HCT116 (cell line): ENCODE measurements at regions not wholly inside any gene's neighbourhood (a gene's known extent, or its start where the extent isn't known, plus 50 kb on each side); places are given as distances from the start of the nearest gene placed in this dataset.

ENCODE experiments used
- ATAC-seq: fragments of 200-7000 bp; cut with Tn5 transposase; 2 replicates; pipeline ENCODE4 v1.9.1; 2020; ENCODE audit warnings: mild to moderate bottlenecking, moderate library complexity
- BruUV-seq: library from RNA; stranded (reverse); fragments of 400-500 nt; replicated peaks from 2 replicates; lab custom pipeline; 2021; lab: Mats Ljungman, UMichigan
- CTCF ChIA-PET: fragments of 300-600 bp; sonication (Branson Sonifier 250); formaldehyde crosslinking; loops from one replicate; lab custom pipeline; 2021; ENCODE audit warnings: antibody characterized with exemption; lab: Charles Lee
- POLR2A ChIA-PET: fragments of 300-600, 350-600 bp; sonication (Branson Sonifier 250); formaldehyde crosslinking; loops from one replicate; lab custom pipeline; 2021; ENCODE audit warnings: antibody characterized with exemption; lab: Charles Lee
- RAD21 ChIA-PET, 2 experiments: fragments of 300-600 bp; sonication (Branson Sonifier 250); formaldehyde crosslinking; loops; one replicate each; lab custom pipeline; 2023; ENCODE audit warnings: low total read pairs in 2 of 2; ENCODE audit not compliant: uncharacterized antibody in 2 of 2, unreplicated experiment in 2 of 2, low non-redundant PET in 1 of 2; lab: Charles Lee
- DNase-seq: peaks from one replicate; pipeline ENCODE4 v3.0.0-alpha.2; 2010; ENCODE audit warnings: low read depth, low spot score
- H2AFZ ChIP-seq: fragments of 200-600 bp; shearing (Covaris generic), sonication (generic); 2 replicates; pipeline ENCODE4 v1.6.1; 2017; ENCODE audit warnings: low read depth, mixed run types, mixed read lengths, antibody characterized with exemption, low read length; ENCODE audit not compliant: poor library complexity, severe bottlenecking
- H3K27ac ChIP-seq: 2 replicates; pipeline ENCODE4 v1.5.1; 2012; ENCODE audit warnings: low read depth, low read length
- H3K27me3 ChIP-seq: fragments of 200-600 bp; sonication (generic); 2 replicates; pipeline ENCODE4 v1.6.1; 2016; ENCODE audit warnings: mixed run types, low read length, mixed read lengths; ENCODE audit not compliant: insufficient read depth
- H3K36me3 ChIP-seq, 2 experiments: fragments of 200-500 bp in 1 of 2; fragments of 200-600 bp in 1 of 2; sonication (Bioruptor generic) in 1 of 2; sonication (generic) in 1 of 2; 2 replicates each; pipeline versions ENCODE4 v1.5.1 to v1.6.1; 2014 to 2016; ENCODE audit warnings: low read length in 2 of 2, inconsistent platforms in 1 of 2, mixed read lengths in 1 of 2, mixed run types in 1 of 2; ENCODE audit not compliant: insufficient read depth in 2 of 2, control insufficient read depth in 1 of 2
- H3K4me1 ChIP-seq, 2 experiments: fragments of 200-600 bp in 1 of 2; sonication (generic) in 1 of 2; 2 replicates each; pipeline versions ENCODE4 v1.5.1 to v1.6.1; 2012 to 2017; ENCODE audit warnings: low read length in 2 of 2, inconsistent platforms in 1 of 2, mild to moderate bottlenecking in 1 of 2, mixed read lengths in 1 of 2, mixed run types in 1 of 2, moderate library complexity in 1 of 2; ENCODE audit not compliant: insufficient read depth in 2 of 2, control insufficient read depth in 1 of 2
- H3K4me2 ChIP-seq: fragments of 200-600 bp; sonication (generic); 2 replicates; pipeline ENCODE4 v1.6.1; 2017; ENCODE audit warnings: mixed run types, low read length, mixed read lengths
- H3K4me3 ChIP-seq, 2 experiments: fragments of 200-600 bp in 1 of 2; sonication (generic) in 1 of 2; replicated peaks in 1 of 2; 2 replicates each; pipeline ENCODE4 v1.5.1; 2011 to 2016; ENCODE audit warnings: low read length in 2 of 2, control low read depth in 1 of 2, low read depth in 1 of 2, mild to moderate bottlenecking in 1 of 2, mixed read lengths in 1 of 2, mixed run types in 1 of 2
- H3K79me2 ChIP-seq: fragments of 200-600 bp; sonication (generic); 2 replicates; pipeline ENCODE4 v1.6.1; 2017; ENCODE audit warnings: mild to moderate bottlenecking, mixed run types, low read length, moderate library complexity, mixed read lengths; ENCODE audit not compliant: insufficient read depth
- H3K9ac ChIP-seq: fragments of 200-600 bp; sonication (generic); 2 replicates; pipeline ENCODE4 v1.6.1; 2016; ENCODE audit warnings: low read length, mixed read lengths
- H3K9me2 ChIP-seq: fragments of 200-600 bp; sonication (generic), shearing (Covaris generic); 2 replicates; pipeline ENCODE4 v1.6.1; 2017; ENCODE audit warnings: mixed run types, mild to moderate bottlenecking, moderate library complexity; ENCODE audit not compliant: insufficient read depth
- H3K9me3 ChIP-seq, 2 experiments: fragments of 200-500 bp in 1 of 2; fragments of 200-600 bp in 1 of 2; sonication (Bioruptor generic) in 1 of 2; sonication (generic) in 1 of 2; 2 replicates each; pipeline ENCODE4 v1.6.1; 2014 to 2017; ENCODE audit warnings: low read length in 2 of 2, mixed read lengths in 2 of 2, inconsistent platforms in 1 of 2, low read depth in 1 of 2, mild to moderate bottlenecking in 1 of 2, mixed run types in 1 of 2, moderate library complexity in 1 of 2; ENCODE audit not compliant: control insufficient read depth in 1 of 2, insufficient read depth in 1 of 2
- H4K20me1 ChIP-seq: fragments of 200-600 bp; sonication (generic), shearing (Covaris generic); 2 replicates; pipeline ENCODE4 v1.6.1; 2017; ENCODE audit warnings: mixed run types, mild to moderate bottlenecking, moderate library complexity; ENCODE audit not compliant: insufficient read depth
- CBX3 ChIP-seq: IDR thresholded peaks from 2 replicates; pipeline ENCODE4 v1.6.1; 2012; ENCODE audit warnings: low read depth
- CEBPB ChIP-seq: IDR thresholded peaks from 2 replicates; pipeline ENCODE4 v1.6.1; 2012; ENCODE audit warnings: low read depth
- ELF1 ChIP-seq: IDR thresholded peaks from 2 replicates; pipeline ENCODE4 v1.6.1; 2012; ENCODE audit warnings: low read depth, borderline replicate concordance
- EZH2 ChIP-seq: fragments of 200-600 bp; sonication (generic); IDR thresholded peaks from 2 replicates; pipeline ENCODE4 v1.6.1; 2017; ENCODE audit warnings: antibody characterized with exemption, mixed run types
- FOSL1 ChIP-seq: IDR thresholded peaks from 2 replicates; pipeline ENCODE4 v1.6.1; 2012; ENCODE audit warnings: low read depth
- intact Hi-C: fragments of 100-400 bp; cut with micrococcal nuclease; formaldehyde crosslinking; loops from 2 replicates; pipeline ENCODE4 v1.10.0; 2022
- TF ChIP-seq, protein P1 (sequence below): IDR thresholded peaks from 2 replicates; pipeline ENCODE4 v1.6.1; 2011; ENCODE audit warnings: mild to moderate bottlenecking, low read length, moderate library complexity; ENCODE audit not compliant: insufficient replicate concordance; ENCODE audit errors: extremely low read depth
- TF ChIP-seq, protein P2 (sequence below): IDR thresholded peaks from 2 replicates; pipeline ENCODE4 v1.6.1; 2012

DNA sequence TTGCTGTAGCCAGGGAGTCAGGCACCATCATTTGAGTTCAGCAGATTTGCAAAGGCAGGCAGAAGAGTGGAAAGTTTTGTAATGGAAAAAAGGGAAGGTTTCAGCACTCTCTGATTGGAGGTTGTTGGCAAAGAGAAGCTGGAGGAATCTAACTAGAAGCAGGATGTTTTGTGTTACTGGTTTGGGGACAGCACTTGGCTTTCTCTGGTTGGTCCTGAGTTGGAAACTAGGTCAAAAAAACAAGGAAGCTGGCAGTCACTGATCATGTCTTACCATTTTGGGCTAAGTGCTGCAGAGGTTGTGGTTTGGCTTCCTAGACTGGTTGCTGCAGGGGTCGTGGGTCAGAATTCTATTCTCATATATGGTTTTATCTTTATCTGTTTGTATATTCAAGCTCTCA, 189.8 kb downstream of the DRD1 start:
- ChIA-PET RAD21 (no interaction called here), CTCF (no interaction called here)
- DNase-seq: no peak
- no peak for ATAC-seq
- Histone ChIP-seq H3K36me3 (no peaks in the 10 kb centered on the region), H3K9me2 (no peaks in the 10 kb centered on the region), H4K20me1 (no peaks in the 10 kb centered on the region)
- TF ChIP-seq FOSL1 (no peak), ELF1 (no peak), CBX3 (no peak), EZH2 (no peak)
- TF ChIP-seq, protein P1, sequence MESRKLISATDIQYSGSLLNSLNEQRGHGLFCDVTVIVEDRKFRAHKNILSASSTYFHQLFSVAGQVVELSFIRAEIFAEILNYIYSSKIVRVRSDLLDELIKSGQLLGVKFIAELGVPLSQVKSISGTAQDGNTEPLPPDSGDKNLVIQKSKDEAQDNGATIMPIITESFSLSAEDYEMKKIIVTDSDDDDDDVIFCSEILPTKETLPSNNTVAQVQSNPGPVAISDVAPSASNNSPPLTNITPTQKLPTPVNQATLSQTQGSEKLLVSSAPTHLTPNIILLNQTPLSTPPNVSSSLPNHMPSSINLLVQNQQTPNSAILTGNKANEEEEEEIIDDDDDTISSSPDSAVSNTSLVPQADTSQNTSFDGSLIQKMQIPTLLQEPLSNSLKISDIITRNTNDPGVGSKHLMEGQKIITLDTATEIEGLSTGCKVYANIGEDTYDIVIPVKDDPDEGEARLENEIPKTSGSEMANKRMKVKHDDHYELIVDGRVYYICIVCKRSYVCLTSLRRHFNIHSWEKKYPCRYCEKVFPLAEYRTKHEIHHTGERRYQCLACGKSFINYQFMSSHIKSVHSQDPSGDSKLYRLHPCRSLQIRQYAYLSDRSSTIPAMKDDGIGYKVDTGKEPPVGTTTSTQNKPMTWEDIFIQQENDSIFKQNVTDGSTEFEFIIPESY: no peak
- TF ChIP-seq, all 23 proteins: peak for 0
- Histone ChIP-seq H3K9ac (no peak overlapping the region), H3K4me1 (peaks cover 13 to 29% of the 10 kb centered on the region in 2 experiments; a peak in 3 of 4 replicates), H3K27ac (no peak overlapping the region), H3K4me2 (peak overlapping the region; percentile 43), H3K4me3 (no peak overlapping the region), H3K79me2 (no peaks in the 10 kb centered on the region), H2AFZ (no peak overlapping the region), H3K27me3 (peaks cover 1% of the 10 kb centered on the region; the same call in 1 of the 2 replicates), H3K9me3 (no peaks in the 10 kb centered on the region)
- intact Hi-C loops: no loop called here
- POLR2A ChIA-PET: no interaction called here
- no TSS peak for BruUV-seq

DNA sequence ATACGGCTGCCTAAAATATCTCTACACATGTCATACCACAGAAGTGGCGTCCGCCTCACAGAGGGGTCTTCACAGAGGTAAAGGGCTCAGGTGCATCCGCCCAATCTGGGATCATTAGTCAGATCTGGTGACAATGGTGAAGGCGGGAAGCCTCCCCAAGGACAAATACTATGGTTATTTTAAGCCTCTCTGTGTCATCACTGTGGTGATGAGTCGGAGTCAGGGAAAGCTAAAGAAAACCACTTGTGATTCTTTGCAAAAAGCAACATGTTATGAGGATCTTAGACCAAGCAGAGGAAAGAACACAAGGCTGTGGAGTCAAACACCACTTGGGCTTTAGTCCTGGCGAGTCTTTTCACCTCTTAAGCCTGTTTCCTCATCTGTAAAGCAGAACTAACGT, 190.4 kb downstream of the DRD1 start:
- BruUV-seq: no TSS peak
- ATAC-seq (no peak), DNase-seq (no peak)
- Histone ChIP-seq H3K4me2 (peak overlapping the region; percentile 43), H3K36me3 (no peaks in the 10 kb centered on the region), H2AFZ (no peak overlapping the region), H3K27me3 (peaks cover 4% of the 10 kb centered on the region; the same call in 1 of the 2 replicates), H3K27ac (no peak overlapping the region), H3K4me1 (peaks cover 13 to 29% of the 10 kb centered on the region in 2 experiments; a peak in 3 of 4 replicates), H3K9ac (no peak overlapping the region), H3K9me2 (no peaks in the 10 kb centered on the region), H3K4me3 (no peak overlapping the region), H3K9me3 (no peaks in the 10 kb centered on the region), H3K79me2 (no peaks in the 10 kb centered on the region), H4K20me1 (no peaks in the 10 kb centered on the region)
- TF ChIP-seq CEBPB: no peak
- TF ChIP-seq, protein P2, sequence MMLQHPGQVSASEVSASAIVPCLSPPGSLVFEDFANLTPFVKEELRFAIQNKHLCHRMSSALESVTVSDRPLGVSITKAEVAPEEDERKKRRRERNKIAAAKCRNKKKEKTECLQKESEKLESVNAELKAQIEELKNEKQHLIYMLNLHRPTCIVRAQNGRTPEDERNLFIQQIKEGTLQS: no peak
- ChIA-PET CTCF (no interaction called here), RAD21 (no interaction called here), POLR2A (no interaction called here)
- intact Hi-C loops: no loop called here
